Panc1 (cell line): ENCODE measurements at regions not wholly inside any gene's neighbourhood (a gene's known extent, or its start where the extent isn't known, plus 50 kb on each side); places are given as distances from the start of the nearest gene placed in this dataset.

Source experiments
- ATAC-seq: fragments of 200-7000 bp; cut with Tn5 transposase; 2 replicates; pipeline ENCODE4 v1.9.1; 2020; ENCODE audit warnings: mild to moderate bottlenecking, moderate library complexity
- BruUV-seq: library from RNA; stranded (reverse); fragments of 400-500 nt; replicated peaks from 2 replicates; lab custom pipeline; 2021; lab: Mats Ljungman, UMichigan
- CTCF ChIA-PET: fragments of 300-600 bp; sonication (Branson Sonifier 250); formaldehyde crosslinking; loops from one replicate; lab custom pipeline; 2022; ENCODE audit warnings: antibody characterized with exemption; lab: Charles Lee
- POLR2A ChIA-PET: fragments of 300-600 bp; sonication (Branson Sonifier 250); formaldehyde crosslinking; loops from one replicate; lab custom pipeline; 2022; ENCODE audit warnings: antibody characterized with exemption; lab: Charles Lee
- DNase-seq: peaks from one replicate; pipeline ENCODE4 v3.0.0-alpha.2; 2010; ENCODE audit warnings: low read depth, low spot score
- H3K27ac ChIP-seq: 2 replicates; pipeline ENCODE4 v1.5.1; 2011; ENCODE audit warnings: mild to moderate bottlenecking, low read length, inconsistent platforms
- H3K27me3 ChIP-seq: fragments of 200-500 bp; sonication (Bioruptor generic); 2 replicates; pipeline ENCODE4 v1.6.0; 2014; ENCODE audit warnings: low read length, inconsistent platforms; ENCODE audit not compliant: control insufficient read depth, insufficient read depth
- H3K36me3 ChIP-seq: fragments of 200-500 bp; sonication (Bioruptor generic); 2 replicates; pipeline ENCODE4 v1.5.1; 2014; ENCODE audit warnings: inconsistent platforms, mild to moderate bottlenecking, low read length, moderate library complexity; ENCODE audit not compliant: control insufficient read depth, insufficient read depth
- H3K4me1 ChIP-seq: 2 replicates; pipeline ENCODE4 v1.5.1; 2011; ENCODE audit warnings: inconsistent platforms, mild to moderate bottlenecking, low read length, moderate library complexity; ENCODE audit not compliant: control insufficient read depth, insufficient read depth
- H3K4me3 ChIP-seq, 2 experiments: 2 replicates each; pipeline ENCODE4 v1.5.1; 2011 to 2012; ENCODE audit warnings: low read depth in 2 of 2, low read length in 2 of 2, mild to moderate bottlenecking in 2 of 2, inconsistent platforms in 1 of 2, moderate library complexity in 1 of 2
- H3K9me3 ChIP-seq: fragments of 200-500 bp; sonication (Bioruptor generic); 2 replicates; pipeline ENCODE4 v1.5.1; 2014; ENCODE audit warnings: low read depth, mild to moderate bottlenecking, inconsistent platforms, low read length, moderate library complexity; ENCODE audit not compliant: control insufficient read depth, insufficient read depth
- POLR2AphosphoS5 ChIP-seq: IDR thresholded peaks from 2 replicates; pipeline ENCODE4 v1.6.1; 2012; ENCODE audit warnings: mild to moderate bottlenecking, low read depth, low read length, moderate library complexity
- SIN3A ChIP-seq: IDR thresholded peaks from 2 replicates; pipeline ENCODE4 v1.6.1; 2012; ENCODE audit warnings: low read depth, mild to moderate bottlenecking, low read length, moderate library complexity, borderline replicate concordance; ENCODE audit not compliant: insufficient read depth
- TCF7L2 ChIP-seq: IDR thresholded peaks from 2 replicates; pipeline ENCODE4 v1.6.1; 2011; ENCODE audit warnings: mild to moderate bottlenecking, low read depth, low read length, inconsistent platforms
- in situ Hi-C: cut with HindIII; loops from 2 replicates; pipeline ENCODE4 v1.10.0; 2016; ENCODE audit warnings: low sequenced_read_pairs, low pct_unique_long_range_greater_than_20kb
- intact Hi-C: fragments of 100-400 bp; cut with micrococcal nuclease; formaldehyde crosslinking; loops from one replicate; pipeline ENCODE4 v1.10.0; 2022; ENCODE audit not compliant: unreplicated experiment
- TF ChIP-seq, protein P1 (sequence below): fragments of 450-650 bp; IDR thresholded peaks from 2 replicates; pipeline ENCODE4 v1.5.1; 2017; ENCODE audit warnings: mild to moderate bottlenecking
- TF ChIP-seq, protein P2 (sequence below), 2 experiments: IDR thresholded peaks; 2 replicates each; pipeline ENCODE4 v1.6.1; 2011 to 2012; ENCODE audit warnings: low read depth in 2 of 2, control low read depth in 1 of 2, low read length in 1 of 2, mild to moderate bottlenecking in 1 of 2, moderate library complexity in 1 of 2; ENCODE audit not compliant: insufficient read depth in 1 of 2

DNA sequence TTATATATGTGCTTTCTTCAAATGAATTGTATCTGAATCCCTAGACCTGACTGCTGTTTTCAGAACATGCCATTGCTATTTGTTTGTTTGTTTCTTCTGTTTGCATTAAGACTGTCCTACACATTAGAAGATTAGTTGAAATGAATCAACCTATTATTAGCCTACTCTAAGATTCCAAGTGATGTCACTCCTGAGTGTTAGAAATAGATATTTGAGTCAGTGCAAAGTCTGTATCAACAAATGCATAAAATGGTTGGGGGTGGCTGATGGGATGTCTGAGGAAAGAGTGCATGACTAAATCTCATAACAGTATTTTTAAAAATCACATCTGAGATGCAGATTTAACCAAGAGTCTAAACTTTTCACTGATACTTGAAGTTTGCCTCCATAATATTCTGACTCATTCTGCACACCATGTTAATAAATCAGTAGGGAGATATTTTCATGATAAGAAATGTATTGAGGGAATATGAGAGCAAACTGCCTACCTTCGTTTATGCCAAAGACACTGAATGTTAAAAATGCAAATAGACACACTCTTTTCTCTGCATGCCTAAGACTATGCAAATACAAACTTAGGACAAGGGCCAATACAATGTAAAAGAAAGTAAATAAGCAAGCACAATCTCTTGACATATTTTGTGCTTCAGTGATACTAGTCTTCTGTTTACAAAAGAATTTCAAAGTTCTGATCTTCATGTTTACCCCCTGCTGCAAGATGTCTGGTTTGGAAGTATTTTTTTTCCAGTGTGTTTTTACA is 253.3 kb downstream of the LIG4 start:
- ChIA-PET CTCF (no interaction called here), POLR2A (no interaction called here)
- Histone ChIP-seq H3K4me1 (no peaks in the 10 kb centered on the region), H3K36me3 (no peaks in the 10 kb centered on the region), H3K27me3 (no peaks in the 10 kb centered on the region), H3K27ac (no peak overlapping the region), H3K4me3 (no peak overlapping the region), H3K9me3 (no peaks in the 10 kb centered on the region)
- DNase-seq (no peak), ATAC-seq (no peak)
- no peak for TF ChIP-seq TCF7L2
- TF ChIP-seq, protein P1, sequence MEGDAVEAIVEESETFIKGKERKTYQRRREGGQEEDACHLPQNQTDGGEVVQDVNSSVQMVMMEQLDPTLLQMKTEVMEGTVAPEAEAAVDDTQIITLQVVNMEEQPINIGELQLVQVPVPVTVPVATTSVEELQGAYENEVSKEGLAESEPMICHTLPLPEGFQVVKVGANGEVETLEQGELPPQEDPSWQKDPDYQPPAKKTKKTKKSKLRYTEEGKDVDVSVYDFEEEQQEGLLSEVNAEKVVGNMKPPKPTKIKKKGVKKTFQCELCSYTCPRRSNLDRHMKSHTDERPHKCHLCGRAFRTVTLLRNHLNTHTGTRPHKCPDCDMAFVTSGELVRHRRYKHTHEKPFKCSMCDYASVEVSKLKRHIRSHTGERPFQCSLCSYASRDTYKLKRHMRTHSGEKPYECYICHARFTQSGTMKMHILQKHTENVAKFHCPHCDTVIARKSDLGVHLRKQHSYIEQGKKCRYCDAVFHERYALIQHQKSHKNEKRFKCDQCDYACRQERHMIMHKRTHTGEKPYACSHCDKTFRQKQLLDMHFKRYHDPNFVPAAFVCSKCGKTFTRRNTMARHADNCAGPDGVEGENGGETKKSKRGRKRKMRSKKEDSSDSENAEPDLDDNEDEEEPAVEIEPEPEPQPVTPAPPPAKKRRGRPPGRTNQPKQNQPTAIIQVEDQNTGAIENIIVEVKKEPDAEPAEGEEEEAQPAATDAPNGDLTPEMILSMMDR, result no peak
- TF ChIP-seq, protein P2, sequence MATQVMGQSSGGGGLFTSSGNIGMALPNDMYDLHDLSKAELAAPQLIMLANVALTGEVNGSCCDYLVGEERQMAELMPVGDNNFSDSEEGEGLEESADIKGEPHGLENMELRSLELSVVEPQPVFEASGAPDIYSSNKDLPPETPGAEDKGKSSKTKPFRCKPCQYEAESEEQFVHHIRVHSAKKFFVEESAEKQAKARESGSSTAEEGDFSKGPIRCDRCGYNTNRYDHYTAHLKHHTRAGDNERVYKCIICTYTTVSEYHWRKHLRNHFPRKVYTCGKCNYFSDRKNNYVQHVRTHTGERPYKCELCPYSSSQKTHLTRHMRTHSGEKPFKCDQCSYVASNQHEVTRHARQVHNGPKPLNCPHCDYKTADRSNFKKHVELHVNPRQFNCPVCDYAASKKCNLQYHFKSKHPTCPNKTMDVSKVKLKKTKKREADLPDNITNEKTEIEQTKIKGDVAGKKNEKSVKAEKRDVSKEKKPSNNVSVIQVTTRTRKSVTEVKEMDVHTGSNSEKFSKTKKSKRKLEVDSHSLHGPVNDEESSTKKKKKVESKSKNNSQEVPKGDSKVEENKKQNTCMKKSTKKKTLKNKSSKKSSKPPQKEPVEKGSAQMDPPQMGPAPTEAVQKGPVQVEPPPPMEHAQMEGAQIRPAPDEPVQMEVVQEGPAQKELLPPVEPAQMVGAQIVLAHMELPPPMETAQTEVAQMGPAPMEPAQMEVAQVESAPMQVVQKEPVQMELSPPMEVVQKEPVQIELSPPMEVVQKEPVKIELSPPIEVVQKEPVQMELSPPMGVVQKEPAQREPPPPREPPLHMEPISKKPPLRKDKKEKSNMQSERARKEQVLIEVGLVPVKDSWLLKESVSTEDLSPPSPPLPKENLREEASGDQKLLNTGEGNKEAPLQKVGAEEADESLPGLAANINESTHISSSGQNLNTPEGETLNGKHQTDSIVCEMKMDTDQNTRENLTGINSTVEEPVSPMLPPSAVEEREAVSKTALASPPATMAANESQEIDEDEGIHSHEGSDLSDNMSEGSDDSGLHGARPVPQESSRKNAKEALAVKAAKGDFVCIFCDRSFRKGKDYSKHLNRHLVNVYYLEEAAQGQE (IDR thresholded peaks at IDR 0.05; ENCODE audit: insufficient read depth in 1 of 2, low read depth in 2 of 2, low read length in 1 of 2), result no peak
- TF ChIP-seq SIN3A, result no peak
- TF ChIP-seq POLR2AphosphoS5, result no peak
- no TSS peak for BruUV-seq
- in situ Hi-C loops, result no loop called here
- intact Hi-C loops, result no loop called here

DNA sequence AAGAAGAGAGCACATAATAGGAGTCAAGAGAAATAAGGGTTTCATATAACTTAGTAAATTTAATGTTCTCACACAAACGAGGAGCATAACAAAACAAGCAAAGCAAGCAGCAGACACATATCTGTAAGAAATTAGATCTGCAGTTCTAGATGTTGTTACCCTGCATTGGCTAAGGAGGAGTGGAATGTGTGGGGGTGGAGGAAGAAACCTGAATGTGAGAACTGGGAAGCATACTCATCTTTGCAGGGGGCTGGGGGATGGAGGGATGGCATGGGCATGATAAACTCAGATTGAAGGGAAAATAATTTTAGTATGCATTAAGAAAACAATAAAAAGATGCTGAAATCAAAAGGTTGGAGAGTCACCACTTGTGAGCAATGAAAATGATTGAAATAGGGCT is 255.0 kb downstream of the LIG4 start:
- DNase-seq (no peak), ATAC-seq (no peak)
- POLR2A ChIA-PET, result no interaction called here
- intact Hi-C loops (no loop called here), in situ Hi-C loops (no loop called here)
- TF ChIP-seq, protein P1, result no peak
- no peak for TF ChIP-seq SIN3A
- BruUV-seq, result no TSS peak
- Histone ChIP-seq H3K27ac (no peak overlapping the region), H3K27me3 (no peaks in the 10 kb centered on the region), H3K36me3 (no peaks in the 10 kb centered on the region), H3K4me3 (no peak overlapping the region), H3K9me3 (no peaks in the 10 kb centered on the region), H3K4me1 (no peaks in the 10 kb centered on the region)
- CTCF ChIA-PET, result no interaction called here
